ENCODE measurements at regions not wholly inside any gene's neighbourhood (a gene's known extent, or its start where the extent isn't known, plus 50 kb on each side); places are given as distances from the start of the nearest gene placed in this dataset.

- TF ChIP-seq CTCF (IDR thresholded peaks at IDR 0.05; ENCODE audit: low read length), result no peak
- TF ChIP-seq EZH2 (IDR thresholded peaks at IDR 0.05; ENCODE audit: borderline replicate concordance, low read length), result no peak
Observed at GRCh38 chr3:10746684-10747083, 69.3 kb upstream of the SLC6A11 start.

Measured in OCI-LY1 (cell line).